Fibroblast of skin of back (primary cell): ENCODE measurements at regions not wholly inside any gene's neighbourhood (a gene's known extent, or its start where the extent isn't known, plus 50 kb on each side); places are given as distances from the start of the nearest gene placed in this dataset.

ENCODE experiments used
- DNase-seq: peaks from one replicate; pipeline ENCODE4 v3.0.0-alpha.2; 2013

DNA sequence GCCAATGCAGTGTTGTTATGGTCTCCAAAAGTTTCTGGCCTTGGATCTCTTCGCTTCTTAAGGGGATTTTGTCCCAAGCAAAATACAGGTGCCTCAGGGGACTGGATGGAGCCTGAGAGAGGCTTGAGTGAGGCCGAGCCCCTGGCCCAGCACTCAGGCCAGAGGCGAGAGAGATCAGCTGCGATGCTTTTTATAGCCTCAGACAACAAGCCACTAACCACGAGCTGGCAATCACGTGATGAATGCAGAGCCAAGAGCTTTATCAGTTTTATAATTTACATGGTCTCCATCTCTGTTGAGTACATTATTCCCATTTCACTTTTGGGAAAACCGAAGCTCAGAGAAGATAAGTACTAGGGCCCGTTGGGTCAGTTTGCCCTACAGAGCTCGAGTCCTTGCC lies 360.0 kb upstream of the CDH5 start:
- DNase-seq, result peak; percentile 5

DNA sequence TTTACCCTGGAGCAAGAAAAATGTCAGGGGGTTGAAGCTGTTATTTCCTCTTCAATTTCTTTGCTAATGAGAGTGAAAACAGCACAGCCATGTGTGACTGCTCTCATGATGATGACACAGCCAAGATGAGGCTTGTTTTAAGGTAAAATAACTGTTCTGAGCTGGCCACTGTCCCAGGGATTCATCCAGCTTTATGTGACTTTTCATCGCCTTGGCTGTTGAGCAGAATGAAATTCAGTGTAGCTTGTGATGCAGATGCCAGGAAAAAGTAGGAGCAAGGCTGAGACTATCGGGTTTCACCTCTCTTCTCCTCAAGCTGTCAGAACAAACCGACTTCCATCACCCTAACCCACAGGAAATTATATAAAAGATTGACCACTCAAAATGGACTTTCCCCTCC lies 361.8 kb upstream of the CDH5 start:
- peak; percentile 12 for DNase-seq

DNA sequence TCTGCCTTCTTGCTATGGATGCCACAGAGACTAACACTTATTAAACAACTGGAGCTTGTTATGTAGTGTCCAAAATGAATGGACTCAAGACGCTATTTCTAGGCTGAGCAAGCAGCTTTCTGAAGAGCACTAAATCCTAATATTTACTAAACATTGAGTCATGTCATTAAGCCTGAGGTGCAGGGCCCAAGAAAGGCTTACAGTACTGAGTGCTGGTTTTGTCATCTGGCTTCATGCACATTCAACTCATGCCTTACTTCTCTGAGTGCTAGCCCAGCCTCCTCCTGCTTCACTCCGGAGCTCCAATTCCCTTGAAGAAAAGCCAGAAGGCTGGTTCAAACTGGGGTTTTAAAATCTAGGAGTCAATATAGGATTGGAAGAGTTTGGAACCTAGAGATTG lies 363.3 kb upstream of the CDH5 start:
- DNase-seq, result no peak

DNA sequence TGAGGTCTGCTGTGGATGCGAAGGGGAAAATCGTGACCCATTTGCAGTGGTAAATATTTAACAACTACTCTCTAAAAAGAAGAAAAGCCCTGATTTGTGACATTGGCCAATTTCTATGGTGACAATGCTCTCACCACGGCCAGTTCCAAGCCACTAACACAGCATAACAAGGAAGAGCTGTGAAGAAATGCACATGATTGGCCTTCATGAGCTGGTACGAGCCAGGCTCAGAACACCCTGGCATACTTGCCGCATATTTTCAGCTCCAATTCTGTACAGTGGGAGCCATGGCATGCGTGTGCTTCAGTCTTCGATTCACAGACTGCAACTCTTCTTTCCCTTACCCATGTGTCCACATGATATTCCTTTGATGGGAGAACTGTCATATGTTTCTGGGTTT lies 363.9 kb upstream of the CDH5 start:
- DNase-seq, result no peak

DNA sequence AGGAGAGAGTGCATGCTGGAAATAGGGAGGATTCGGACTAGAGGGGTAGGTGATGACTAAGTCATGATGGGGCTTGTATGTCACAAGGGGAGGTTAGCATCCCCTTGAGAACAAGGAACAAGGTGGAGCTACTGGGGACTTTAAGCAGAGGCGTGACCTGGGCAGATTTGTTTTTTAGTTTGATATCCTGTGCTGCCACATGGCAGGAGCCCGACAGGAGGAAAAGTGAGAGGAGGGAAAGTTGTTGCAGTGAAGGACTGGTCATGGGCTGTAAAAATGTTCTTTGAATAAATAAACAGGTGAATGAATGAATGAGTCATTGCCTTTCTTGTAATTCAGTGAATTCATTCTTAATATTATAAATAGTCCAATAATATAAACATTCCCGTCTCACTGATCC lies 365.1 kb upstream of the CDH5 start:
- peak; percentile 7 for DNase-seq

DNA sequence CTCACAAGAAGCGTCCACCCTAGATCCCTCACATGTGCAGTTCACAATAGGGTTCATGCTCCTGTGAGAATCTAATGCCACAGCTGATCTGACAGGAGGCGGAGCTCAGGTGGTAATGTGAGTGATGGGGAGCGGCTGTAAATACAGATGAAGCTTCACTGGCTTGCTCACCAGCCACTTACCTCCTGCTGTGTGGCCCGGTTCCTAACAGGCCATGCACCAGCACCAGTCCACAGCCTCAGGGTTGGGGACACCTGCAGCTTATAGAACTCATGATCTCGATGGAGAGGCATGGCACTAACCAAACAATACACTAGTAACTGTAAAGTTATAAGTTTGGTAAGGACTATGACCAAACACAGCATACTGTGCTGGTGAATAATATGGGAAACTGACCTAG lies 368.0 kb upstream of the CDH5 start:
- peak; percentile 56 for DNase-seq

DNA sequence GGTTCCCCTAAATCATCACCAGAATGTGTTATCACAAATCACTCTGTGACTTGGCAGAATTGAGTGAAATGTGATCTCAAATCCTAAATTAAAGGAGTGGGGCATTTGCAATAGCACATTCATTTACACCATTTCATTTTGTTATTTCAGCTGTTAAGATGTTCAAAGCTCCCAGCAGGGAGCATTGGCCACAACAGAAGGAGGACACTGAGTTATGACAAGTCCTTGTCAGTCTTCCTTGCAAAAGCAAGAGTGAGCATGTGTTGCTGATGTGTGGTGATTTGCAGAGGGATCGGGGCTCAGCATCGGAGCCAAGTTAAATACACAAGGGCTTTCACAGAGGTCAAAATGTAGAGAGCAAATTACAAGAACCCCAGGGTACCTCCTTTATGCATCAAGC lies 372.2 kb upstream of the CDH5 start:
- DNase-seq, result peak; percentile 39

DNA sequence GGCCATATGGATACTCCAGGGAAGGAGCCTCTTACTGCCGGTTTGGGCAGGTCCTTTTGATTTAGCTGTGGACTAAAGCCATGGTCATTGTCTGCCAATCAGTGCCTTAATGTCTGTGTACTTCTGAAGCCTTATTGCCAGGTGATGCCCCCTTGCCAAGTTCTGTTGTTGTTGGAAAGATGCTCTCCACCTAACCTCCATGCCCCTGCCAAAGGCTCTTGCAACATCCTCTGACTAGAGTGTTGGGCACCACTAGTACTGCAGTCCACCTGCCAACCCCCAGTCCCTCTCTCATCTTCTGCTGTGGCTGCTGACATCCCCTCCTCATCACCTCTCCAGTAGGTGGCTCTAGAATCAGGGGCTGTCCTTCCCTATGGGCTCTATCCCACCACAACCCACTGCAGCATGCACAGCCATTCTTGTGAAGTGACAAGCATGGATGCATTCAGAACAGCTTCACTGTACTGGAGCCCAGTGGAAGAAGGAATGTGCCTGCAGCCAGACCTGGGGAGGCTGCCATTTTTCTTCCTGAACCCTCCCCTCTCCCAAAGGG lies 375.3 kb upstream of the CDH5 start:
- DNase-seq, result no peak

DNA sequence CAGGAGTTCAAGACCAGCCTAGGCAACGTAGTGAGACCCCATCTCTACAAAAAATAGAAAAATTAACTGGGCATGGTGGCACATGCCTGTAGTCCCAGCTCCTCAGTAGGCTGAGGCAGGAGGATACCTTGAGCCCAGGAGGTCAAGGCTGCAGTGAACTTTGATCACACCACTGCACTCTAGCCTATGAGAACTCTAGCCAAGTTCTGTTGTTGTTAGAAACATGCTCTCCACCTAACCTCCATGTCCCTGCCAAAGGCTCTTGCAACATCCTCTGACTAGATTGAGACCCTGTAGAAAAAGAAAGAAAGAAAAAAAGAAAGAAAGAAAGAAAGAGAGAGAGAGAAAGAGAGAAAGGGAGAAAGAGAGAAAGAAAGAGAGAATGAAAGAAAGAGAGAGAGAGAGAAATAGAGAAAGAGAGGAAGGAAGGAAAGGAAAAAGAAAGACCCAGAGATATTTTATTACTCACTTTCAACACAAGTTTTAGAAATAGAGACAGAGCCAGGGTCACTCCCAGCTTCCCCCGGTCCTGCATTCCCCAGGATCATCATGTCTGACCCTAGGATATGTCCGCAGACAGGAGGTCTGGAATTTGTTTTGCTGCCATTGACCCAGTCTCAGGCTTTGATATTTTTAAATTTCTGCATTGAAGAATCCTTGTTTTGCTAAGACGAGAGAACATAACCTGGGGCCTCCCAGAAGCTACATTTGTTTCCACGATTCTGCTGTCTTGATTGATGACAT lies 376.5 kb upstream of the CDH5 start:
- no peak for DNase-seq

DNA sequence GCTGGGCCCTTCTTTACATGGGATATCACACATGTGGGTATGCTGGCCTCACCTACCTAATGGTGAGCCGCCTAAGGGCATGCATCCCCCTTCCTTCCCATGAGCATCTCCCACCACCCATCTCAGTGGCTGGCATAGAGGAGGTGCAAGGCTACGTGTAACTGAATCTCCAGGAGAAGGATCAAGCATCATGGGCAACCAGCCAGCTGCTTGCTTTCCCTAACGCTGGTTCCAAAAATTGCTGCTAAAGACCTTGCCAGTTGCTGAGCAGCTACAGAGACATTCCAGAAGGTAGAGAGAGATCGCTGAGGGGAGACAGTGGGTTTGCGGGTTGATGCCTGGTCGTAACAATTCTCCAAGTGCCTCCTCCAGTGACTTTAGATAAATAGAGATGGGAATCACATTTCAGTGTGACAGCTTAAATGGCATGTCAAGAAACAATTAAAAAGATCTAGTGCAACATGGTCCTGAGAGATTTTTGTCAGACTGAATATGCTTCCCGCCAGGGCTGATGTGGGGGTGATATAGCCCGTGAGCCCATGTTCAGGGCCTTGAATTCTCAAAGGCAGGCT lies 378.4 kb upstream of the CDH5 start:
- DNase-seq, result no peak

DNA sequence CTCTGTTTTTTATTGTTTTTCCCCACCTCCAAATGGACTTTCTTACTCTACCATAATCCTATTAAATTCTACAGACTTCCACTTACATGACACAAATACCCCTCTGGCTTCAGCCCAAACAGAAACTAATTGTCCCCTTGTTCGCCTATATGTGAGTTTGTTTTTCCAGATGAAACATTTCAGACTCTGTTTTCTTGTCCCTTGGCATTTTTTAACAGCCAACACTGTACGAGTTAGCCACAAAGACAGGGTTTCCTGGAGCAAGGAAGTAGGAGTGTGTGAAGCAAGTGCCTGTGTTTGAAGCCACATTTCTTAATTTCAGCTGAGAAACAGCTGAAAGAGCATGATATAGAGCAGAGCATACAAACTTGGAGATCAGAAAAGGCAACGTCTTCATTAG lies 382.2 kb upstream of the CDH5 start:
- DNase-seq, result no peak

DNA sequence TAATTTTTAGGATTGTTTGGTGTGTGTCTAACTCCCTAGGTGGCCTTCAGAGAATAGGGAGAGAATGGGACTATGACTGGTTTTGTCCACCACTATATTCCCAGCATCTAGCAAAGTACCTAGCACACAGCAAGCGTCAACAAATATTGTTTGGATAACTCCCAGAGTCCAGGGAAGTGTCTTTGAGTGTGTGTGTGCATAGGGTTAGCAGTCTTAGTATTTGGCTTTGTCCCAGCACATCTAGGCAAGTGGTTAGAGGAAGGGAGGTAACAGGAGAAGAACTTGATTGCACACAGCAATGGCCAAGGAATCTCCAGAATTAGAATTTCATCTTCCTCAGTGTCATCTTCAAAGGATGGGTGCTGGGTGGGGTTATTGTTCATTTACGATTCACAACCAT lies 385.4 kb upstream of the CDH5 start:
- DNase-seq, result no peak

DNA sequence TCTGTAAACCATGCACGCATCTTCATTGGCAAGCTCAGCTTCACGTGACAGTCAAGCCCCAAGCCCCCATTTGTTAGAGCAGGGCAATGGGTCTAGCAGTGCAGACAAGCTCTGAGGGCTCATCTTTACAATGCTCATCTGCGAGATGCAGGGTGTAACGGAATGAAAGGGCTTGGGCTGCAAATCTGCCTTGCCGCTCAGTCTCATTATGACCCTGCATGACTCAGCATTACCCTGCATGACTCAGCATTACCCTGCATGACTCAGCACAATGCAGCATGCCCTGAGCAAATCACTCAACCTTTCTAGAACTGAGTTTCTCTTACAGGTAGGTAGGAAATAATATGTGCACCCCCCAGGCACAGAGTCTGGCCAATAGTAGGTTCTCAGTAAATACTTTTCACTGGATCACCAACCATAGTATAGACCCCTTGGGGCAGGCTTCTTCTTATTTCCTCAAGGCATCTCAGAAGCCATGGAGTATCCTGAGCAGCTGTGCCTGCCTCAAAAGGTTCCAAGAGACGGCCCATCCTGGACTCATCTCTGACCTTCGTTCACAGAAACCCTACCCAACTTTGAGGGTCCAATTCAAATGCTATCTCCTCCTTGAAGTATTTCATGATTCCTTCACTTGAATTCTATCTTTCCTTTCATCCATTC lies 391.3 kb upstream of the CDH5 start:
- peak; percentile 62 for DNase-seq

DNA sequence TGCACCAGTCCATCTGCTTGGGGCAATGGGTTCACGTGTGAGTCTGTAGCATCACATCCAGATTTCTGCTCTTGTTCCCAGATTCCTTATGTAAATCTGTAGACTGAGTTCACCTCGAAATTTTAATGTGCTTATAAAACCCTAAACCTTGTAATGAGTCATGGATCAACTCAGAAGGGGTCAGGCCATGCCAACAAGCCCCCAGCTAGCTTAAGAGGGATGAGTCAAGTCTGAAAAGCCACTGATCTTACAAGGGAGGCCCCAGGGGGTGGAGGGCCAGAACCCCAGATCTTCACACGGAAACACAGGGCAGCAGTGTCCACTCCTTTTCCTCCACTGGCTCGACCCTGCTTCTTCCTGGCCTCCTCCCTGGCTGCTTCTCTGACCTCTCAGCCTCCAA lies 399.1 kb upstream of the CDH5 start:
- peak; percentile 50 for DNase-seq

DNA sequence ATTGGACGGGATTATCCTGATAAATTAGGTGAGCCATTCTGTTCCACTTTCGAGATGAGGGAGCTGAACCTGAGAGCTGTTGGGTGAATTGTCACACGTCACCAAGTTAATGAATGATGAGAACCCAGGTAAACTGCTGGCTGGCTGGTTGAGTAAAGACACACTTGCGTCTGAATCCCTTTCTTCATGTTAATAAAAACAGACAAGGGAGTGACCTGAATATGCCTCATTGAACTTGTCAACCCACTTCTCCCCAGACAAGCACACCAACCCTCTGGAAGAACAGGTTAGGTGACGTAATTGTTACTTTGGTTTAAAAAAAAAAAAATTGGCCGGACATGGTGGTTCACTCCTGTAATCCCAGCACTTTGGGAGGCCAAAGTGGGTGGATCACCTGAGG lies 400.9 kb upstream of the CDH5 start:
- DNase-seq, result no peak

DNA sequence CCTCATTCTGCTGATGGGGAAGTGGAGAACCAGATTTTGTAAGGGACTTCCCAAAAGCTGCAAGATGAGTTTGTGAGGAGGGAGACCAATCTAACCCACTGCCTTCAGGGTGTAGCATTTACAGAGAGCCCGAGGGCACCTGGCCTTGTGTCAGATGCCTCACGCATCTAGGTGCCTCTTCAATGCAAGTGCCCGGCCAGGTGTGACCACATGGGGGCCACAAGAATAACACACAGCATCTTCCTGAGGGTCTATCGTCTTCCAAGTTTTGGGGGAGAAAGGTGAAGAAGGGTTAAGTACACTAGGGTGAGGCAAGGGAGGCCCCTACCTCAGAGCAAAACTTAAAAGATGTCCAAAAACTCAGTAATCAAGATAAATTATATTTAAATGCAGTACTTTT lies 401.7 kb upstream of the CDH5 start:
- DNase-seq, result no peak

DNA sequence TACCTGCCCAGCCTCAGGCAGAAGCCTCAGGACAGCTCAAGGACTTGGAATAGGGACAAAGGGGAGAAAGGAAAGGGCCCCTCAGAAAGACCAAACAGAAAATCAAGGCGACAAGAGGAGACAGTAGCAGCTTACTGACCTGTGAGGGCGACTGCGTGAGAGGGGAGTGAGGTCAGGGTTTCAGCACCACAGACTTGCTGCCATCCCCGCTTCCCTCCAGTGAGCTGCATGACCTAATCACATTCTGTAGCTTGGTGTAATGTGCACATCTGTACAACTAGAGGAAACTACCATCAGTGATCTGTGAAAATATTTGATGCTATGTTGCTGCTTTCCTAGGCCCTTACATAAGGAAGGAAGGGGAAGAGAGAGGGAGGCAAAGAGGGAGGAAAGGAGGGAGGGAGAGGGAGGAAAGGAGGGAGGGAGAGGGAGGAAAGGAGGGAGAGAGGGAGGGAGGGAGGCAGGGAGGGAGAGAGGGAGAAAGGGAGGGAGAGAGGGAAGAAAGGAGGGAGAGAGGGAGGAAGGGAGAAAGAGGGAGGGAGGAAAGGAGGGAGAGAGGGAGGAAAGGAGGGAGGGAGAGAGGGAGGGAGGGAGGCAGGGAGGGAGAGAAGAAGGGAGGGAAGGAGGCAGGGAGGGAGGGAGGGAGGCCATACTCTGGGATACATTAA lies 404.9 kb upstream of the CDH5 start:
- peak; percentile 5 for DNase-seq

DNA sequence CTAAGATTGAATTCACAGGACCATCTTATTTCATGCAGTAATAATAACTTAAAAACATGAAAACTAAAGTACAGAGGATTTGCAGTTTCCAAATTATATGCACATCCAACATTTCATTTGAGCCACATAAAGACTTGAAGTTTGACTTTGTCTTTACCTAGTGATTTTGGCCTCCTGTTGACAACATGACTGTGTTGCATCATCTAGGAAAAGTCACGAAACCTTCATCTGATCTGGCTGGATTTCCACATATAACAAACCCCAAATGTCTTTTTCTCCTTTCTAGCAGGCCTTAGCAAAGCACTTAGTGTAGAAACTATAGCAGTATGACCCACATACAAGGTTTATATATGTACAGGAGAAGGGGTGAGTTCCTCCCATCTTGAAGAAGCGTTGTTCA lies 406.5 kb upstream of the CDH5 start:
- no peak for DNase-seq

DNA sequence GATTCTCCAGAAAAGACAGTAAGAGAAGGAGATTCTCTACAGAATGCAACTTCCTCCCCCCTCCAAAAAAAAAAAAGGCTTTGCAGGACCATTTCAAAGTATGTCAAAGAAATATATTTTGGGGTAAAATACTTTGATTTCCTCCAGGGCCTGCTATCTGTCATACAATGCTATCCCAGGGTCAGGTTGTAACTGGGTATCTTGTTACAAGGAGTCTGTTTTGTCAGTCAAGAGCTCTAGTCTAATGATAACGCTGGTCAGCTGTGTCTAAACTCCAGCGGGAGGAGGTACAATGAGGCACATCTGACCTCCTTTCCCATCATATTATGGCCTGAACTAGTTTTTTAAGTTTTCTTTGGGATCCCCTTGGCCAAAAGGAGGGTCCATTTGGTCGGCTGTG lies 408.4 kb upstream of the CDH5 start:
- DNase-seq, result no peak

DNA sequence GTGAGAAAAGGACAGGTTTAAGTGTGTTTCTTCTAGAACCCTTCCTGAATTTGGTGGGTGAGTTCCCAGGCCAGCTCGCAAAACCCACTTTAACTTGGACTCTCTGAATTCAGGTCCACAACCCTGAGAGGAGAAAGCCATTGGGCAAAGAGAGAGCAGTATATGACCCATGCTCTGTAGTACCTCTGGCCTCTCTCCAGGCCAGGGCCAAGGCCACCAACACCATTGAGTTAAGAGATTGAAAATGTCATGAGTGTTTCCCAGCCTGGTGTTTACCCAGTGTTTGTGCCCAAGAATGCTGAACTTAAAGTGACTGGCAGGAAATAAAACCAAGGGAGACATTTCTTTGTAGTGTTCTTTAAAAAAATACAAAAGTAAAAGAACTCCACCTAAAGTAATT lies 410.4 kb upstream of the CDH5 start:
- DNase-seq, result no peak

DNA sequence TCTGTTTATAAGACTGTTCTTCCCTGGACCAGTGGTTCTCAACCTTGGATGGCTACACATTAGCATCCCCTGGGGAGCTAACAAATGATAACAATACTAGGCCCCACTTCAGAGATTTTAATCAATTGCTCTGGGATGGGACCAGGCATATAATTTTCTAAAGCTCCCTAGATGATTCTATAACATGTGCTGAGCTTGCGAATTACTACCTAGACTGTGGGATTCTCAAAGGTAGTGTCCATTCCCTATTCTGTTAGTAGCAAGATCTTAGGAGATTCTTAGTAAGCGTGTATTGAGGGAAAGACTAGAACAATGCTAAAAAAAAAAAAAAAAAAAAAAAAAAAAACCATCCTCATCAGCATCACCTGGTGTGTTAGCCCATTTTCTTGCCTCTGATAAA lies 412.0 kb upstream of the CDH5 start:
- DNase-seq, result no peak

DNA sequence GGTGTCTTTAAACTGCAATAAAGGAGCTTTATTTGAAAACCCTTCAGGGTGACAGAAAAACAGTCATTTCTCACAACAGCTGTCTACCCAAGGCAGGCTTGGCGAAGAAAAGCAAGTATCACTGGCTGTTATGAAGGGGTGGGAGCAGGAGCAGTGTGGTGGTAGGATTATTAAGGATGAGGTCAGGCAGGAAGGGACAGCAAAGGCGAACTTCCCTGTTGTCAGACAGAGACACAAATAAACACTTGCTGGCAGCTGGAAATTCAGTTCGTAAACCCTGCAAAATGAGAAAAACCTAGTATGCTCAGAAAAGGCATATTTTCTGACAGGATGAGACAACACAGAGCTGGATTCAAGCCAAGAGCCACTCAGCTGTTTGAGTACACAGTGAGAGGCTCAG lies 416.3 kb upstream of the CDH5 start:
- peak; percentile 5 for DNase-seq

DNA sequence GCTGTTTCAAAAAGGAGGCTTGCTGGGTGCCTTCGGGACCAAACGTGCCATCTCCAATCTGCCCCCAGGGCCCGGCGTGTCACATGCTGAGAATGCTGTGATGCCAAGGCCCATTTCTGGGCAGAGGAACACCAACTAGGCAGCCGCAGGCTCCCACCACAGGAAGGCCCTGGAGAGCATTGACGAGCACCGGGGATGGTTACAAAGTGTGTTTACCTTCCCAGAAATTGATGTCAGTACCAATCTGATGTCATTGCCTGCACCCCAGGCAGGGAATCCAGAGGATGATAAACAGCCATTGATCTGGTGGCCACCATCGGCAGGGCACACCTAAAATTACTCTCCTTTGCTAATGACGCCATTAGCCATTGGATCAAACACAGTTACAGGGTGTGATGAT lies 418.1 kb upstream of the CDH5 start:
- DNase-seq, result no peak

DNA sequence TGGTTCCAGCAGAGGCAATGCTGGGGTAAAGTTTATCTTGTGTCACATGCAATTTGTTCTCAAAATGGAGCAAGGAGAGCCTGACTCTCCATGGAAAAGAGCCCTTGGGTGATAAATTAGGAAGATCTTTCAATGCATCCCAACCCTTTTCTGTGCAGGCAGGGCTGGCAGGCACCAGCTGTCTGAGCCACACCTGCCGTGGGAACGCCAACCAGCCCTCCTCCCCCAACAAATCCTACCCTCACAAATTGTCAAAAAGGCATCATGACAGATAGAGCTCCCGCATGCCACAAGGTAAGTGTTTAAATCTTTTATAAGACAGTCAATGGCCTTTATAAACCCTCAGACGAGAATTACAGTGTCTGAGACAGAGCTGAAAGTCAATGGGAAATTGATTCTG lies 418.5 kb upstream of the CDH5 start:
- DNase-seq, result no peak
